COR-L47 (cell line): ENCODE measurements at regions not wholly inside any gene's neighbourhood (a gene's known extent, or its start where the extent isn't known, plus 50 kb on each side); places are given as distances from the start of the nearest gene placed in this dataset.

ENCODE experiments used
- DNase-seq: peaks from one replicate; lab custom pipeline; 2025; lab: John Stamatoyannopoulos, UW

DNA sequence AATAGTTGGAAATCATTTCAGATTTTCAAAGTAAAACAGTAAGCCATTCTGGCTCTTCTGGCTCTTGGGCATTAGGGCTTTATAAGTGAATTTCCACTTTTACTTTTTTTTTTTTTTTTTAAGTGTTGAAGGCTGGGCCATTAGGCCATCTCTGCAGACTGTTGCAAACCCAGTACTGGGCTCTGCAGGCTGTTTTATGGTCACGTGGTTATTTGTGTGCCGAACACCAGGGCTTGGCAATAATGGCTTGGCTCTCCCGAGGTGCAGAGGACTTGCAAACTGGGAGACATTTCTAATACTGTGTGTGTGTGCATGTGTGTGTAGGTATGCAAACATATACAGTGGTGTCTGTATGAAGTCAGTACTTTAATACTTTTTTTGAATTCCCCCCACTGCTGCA is 194.9 kb upstream of the CDH5 start:
- DNase-seq = no peak

DNA sequence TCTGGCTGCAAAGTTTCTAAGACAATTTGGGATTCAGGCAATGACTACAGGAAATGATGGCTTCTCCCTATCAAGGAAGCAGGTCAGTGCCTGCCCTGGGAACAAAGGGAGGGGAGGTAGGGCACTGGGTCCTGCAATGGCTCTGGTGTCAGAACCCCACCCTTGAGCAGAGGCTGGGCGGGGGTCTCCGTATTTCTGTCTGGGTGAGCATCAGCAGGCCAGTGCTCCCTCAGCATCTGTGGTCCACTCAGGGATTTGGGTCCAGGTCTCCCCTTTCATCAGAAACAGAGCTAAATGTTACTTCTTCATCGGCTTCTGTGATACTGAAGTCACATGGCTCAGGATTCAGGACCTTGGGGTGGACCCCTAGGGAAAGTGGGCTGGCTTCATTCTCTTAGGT is 195.5 kb upstream of the CDH5 start:
- DNase-seq = no peak

DNA sequence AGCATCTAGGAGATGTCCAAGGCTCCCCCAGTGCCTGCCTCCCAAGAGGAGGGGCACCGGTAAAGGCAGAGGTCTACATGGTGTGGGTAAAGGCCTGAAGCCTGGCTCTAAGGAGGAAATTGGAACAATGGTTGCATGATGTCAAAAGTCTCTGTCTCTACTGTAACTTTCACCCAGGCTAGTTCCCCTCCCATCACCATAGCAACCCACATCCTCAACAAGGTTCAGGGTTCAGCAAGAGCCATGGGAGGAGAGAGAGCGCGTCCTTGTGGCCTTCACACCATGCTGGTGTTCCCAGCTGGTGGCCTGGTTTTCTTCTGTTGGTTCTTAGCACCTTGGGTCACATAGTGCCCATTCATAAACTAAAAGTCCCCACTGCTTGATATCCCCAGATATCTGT is 196.7 kb upstream of the CDH5 start:
- no peak for DNase-seq

DNA sequence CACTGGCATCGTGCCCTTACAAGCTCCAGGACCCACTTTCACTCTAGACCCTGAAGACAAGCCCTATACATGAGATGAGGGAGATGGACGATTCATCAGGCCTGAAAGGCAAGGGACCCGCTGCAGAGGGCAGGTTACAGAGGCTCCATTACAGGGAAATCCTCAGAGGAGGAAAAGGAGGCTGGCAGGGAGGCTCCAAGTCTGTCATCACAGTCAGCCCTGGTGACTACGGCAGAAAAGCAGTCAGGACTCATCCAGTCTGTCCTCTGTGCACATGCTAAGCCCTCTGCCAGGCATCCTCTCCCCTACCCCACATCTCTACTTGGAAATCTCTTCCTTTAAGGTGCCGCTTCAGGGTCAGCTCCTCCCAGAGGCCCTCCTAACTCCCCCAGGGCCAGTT is 197.7 kb upstream of the CDH5 start:
- no peak for DNase-seq

DNA sequence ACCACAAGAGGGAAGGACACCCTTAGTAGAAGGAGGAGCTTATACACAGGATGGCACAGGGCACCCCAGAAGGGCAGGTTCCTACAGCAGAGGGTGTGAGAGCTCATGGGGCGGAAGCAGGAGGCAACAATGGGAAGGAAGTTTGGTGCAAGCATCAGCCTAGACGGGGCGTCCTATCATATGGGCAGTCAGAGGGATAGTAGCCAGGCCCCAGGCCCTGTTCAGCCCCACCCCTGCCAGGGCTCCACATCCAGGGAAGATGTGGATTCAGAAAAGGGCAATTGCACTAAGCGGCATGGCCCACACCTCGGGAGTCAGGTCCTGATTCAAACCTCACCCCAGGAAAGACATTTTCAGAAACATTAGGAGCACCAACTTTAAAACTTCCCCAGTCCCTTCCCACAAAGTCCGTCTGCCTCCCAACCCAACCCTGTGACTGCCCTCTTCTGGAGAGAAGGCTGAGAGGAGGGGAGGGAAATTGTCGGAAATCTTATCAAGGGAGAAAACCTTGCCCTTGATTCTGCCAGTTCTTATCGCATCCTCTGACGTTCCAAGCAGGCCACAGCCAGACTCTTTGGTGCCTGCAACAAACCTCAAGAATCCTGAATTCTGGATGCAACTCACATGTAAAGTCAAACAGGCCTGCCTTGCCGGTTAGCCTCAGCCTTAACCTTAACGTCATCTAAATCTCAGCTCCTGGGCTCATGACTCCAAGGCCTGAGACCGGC is 198.8 kb upstream of the CDH5 start:
- no peak for DNase-seq

DNA sequence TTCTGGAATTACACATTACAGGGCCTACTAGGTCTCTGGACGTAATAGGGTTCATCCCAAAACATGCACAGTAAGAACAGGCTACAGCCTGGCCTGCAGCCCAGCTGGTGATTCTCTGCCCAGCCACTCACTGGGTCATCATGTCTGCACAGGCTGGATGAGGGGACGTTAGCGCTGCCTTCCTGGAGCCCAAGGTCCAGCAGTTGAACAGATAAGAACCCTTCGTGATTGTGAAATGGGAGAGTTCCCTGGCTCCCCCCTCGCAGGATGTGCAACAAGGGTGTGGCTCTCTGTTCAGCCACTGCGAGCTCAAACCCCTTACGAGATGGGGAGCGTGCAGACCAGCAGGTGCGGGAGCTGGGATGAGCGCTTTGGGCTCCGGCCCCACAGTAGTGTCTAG is 200.0 kb upstream of the CDH5 start:
- DNase-seq = no peak

DNA sequence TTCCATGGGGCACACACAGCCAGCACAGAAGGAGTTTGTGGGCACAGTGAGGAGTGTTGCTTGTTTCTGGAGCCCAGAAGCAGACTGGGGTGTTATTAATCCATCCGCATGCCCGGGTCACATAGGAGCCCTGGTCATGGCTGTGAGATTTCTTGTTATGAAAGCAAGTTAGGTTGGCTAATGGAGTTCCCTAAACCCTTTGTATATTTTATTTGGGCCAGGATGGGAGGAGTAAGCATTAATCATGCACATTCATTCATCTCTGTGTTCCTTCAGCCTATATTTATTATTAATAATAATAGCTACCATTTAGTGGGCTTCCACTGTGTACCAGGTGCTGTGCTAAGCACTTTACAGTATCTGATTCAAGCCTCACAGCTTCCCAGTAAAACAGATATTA is 200.6 kb upstream of the CDH5 start:
- no peak for DNase-seq

DNA sequence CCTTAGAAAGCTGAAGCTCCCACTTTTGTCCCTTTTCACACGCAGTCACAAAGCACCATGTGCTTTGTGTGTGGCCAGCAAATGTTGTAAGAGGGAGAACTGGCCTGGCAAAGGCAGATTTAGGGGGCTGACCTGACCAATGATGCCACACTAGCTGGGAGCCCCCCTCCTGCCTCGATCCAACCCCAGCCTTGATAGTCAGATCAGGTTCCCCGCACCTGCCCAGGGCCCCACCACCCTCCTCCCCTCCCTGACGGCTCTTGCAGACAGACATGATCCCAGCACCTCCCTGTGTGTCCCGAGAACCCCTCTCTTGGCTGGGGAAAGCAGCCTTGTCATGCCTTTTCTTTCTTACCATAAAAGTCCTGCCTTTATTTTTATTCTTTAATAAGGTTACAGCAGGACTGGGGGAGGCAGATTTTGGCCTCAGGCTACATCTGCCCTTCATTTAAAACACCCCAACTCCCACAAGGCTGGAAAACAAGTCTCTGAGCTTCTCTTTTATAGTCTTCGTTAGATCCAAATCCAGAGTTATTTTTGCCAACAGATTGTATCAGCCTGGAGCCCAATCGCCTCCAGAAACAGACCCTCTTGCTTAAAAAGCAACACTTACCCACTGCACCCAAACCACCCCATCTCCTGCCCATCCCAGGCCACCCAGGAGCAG is 201.8 kb upstream of the CDH5 start:
- no peak for DNase-seq

DNA sequence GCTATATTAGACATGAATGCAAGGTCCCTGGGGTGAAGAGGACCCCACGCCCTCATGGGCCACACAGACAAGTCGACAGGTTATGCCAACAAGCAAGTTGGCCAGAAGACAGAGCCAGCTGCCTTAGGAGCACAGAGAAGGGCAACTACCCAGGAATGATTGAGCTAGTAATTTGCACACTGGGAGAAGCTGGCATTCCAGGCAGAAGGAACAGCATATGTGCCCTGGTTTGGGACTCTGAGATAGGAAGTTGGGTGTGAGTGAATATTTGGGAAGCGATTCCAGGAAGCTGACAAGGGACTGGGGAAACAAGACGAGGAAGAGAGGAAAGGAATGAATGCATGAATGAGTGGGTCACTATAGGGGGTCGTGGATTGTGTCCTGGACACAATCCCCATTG is 203.7 kb upstream of the CDH5 start:
- DNase-seq = no peak

DNA sequence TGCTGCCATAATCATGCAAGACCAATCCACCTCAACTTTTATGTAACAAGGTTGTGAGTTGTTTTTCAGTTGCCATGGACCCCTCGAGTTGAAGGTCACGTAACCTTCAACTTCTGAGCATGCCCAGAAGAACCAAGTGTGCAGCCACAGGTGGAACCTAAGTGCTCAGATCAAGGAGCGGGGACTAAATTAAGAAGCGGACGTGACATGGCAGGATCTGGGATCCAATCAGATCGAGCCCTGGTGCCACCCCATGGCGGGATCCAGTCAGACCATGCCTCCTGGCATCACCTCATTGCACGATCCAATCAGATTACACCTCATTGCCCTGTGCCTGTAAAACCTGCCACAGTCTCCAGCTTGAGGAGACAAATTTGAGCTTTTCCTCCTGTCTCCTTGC is 204.5 kb upstream of the CDH5 start:
- DNase-seq = no peak

DNA sequence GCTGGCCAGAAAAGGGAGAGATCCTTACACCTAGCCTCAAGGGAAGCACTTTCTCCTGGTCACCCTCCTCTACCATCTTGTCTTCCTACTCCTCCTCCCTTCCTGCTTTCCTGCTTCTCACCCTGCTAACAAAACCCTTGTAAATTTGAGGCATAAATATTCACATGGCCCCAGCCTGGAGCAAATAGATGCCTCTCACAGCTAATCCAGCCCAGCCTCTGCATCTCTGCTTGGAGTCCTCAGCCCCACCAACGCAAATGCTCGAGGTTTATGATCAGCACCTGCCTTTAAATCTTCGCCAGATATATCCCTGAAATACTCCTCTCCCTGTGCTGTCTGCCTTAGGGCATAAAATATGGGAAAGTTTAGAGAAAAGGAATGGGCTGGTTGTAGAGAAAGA is 205.2 kb upstream of the CDH5 start:
- DNase-seq = no peak

DNA sequence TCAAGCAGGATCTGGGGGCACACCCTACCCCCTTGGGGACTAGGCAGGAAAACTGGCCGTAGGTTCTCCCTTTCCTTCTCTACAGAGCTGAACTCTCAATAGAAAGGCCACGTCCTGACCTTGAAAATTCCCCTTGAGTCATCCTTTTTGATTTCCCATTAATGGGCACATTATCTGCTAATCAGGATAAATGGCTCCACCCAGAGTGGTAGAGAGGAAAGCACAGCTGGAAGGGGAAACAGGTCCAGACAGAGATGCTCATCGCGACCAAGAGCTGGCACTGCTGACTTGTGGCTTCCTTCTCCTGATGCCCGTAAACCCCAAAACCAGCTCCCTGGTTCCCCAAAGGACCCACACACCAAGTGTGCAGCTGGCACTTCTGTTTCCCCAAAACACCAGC is 206.5 kb upstream of the CDH5 start:
- DNase-seq = no peak

DNA sequence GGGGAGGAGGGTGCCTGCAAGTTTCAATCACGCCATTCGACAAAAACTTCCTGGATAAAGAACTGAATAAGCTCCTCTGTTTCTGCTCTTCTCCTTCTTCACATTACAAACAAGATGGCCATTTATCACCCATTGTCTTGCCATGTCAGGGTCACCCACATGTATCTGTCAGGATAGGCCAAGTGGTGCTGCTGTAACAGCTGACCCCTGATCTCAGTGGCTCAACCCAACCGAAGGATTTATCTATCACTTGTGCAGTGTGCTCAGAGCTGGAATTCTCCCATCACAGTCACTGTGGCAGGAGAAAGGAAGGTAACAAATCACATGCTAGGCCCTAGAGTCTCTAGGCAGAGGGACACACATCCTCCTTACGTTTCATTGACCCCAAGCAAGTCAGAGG is 210.0 kb upstream of the CDH5 start:
- DNase-seq = no peak

DNA sequence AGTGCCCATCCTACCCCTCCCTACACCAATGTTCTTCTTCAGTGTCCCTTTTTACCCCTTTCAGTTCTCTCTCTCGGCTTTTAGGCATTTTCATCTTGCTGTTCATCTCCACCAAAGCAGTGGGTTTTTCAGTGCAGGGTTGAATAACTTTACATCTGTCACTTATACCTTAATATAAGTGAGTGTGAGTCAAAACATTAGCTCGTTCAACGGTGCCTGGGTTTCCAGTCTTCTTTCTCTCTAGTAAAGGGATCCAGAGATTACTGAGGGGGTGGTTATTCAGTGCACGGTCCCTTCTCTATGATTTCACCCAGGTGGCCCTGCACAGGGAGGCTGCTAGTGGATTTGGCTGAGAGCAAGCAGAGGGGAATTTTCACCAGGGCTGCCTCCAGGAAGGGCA is 210.6 kb upstream of the CDH5 start:
- DNase-seq = no peak

DNA sequence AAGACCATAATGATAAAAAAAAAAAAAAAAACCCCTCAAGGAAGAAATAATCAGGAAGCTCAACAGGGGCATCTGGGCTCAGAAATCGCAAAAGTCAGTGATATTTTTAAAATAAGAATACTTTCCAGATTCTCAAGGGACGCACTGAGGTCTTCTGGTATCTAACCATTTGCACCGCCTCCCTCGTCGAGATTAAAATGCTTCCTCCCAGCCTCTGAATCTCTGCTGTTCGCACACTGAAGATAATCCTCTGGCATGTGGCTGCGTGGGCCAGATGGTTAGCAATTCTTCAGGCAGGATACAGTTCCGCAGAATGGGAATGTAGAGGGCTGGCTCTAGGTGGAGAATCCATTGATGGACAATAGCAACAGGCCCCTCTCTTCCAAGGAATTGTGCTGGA is 211.7 kb upstream of the CDH5 start:
- no peak for DNase-seq

DNA sequence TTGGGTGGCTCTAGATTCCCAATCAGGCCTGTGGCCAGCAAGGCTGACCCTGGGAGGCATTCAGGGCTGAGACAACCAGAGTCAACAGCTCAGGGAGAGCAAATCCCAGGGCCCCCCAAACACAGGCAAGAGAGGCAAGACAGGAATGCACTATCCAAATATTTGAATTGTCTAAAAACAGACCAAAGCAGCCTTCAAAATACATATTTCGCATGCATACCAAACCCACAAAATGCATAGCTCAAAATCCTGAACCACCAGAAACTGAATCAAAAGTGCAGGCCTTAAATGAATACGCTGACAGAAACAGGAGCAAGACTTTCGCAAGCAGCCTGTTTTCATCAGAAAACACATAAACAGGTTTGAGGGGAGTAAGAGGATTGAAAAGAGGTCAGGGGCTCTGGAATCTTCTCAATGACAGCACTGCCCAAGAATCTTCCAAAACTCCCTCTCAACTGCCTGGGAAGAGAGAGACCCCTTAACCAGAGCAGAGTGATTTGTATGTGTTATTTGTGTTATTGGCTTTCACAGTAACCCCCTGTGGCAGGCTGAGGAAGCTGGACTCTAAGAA is 213.6 kb upstream of the CDH5 start:
- no peak for DNase-seq

DNA sequence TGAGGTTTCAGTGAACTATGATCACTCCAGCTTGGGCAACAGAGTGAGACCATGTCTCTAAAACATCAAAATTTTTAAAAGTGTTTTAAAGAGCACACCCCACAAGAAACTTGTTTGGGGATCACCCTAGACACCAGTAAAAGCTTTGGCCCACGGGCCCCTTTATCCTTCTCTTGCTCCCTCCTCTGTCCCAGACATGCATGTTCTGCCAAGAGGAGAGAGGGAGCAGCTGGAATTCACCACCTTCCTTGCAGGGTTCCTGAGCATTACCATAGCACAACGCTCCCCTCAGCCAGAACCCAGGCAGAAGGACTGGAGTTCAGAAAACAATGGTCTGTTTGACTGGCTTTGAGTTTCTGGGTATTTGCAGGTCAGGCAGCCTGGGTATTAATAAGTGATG is 214.3 kb upstream of the CDH5 start:
- no peak for DNase-seq

DNA sequence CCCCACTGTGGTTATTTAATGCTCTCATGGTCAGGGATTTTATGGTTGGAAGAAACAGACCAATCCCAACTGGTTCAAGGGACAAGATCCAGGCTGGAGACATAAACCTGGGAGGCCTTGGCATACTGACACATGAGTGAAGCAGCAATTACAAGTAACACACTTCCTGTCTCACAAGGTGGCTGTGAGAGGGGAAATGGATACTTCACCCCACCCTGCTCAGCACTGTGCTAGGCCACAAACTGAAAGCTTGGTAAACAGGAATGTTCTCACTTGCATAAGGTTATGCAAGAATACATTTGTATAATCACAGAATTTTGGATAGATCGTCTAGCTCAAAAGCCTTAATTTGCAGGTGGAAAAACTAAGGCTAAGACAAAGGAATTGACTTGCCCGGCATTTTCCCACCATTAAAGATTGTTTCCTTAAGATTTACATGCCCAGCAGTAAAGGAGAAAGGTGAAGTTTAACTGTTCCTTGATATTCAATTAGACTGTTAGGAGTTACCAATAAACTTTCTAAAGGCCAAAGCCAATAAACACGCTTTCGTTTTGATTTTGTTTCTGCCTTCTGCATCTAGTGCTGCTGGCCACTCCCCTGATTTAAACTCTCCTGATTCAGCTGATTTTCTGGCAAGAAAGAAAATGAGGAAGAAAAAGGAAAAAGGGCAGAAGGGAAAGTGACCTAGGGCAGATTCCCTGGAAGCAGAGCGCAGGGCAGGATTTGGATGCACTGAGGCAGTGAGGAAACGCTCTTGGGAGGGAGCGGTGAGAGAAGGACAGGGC is 215.6 kb upstream of the CDH5 start:
- no peak for DNase-seq

DNA sequence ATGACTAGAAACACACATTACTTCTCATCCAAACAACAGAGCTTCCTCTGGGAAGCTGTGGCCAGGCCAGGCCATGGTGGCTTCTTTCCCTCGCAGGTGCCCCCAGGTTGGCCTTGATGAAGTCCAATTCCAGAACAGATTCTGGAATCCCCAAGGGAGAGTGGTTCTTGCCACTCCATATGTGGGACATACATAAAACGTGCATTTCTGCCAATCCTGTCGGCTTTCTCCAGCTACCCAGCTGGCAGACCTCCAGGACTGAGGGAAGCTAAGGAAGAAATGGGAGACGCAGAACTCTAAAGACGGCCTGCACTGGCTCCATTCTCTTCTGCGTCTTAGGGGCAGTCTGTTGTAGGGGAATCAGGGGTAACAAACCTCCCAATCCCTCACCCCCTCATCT is 219.2 kb upstream of the CDH5 start:
- DNase-seq = no peak

DNA sequence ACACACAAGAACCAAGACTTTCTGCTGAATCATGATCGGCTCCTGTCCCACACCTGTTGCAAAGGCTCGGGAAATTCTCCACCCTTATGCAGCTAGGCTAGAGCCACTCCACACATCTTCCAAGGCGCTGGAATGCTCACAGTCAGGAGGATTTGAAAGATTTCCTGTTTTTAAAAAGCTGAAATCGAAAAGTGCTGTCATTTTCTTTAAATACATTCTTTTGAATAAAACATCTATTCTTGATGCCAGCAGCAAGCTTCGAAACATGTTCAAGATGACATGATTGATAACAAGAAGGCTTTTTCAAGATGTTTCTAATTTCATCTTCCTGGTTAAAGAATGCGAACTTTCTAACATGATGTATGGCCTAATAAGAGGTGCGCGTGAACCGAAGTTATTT is 219.7 kb upstream of the CDH5 start:
- DNase-seq = no peak

DNA sequence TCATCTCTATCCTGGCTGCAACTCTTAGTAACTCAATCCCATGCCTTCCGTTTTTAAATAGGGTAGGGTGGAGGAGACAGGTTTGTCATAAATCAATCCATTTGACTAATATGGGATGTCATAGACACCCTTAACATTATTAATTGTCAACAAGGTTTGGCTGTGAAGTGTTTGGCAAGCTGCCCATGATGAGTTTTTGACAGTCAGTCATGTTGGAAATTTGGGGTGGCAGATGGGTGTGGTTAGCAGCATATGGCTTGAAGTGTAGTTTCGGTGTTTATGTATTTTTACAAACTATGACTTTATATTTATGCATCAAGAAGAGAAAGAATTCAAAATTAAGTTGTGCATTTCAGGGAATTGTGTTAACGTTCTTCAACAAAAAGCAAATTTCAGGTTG is 221.8 kb upstream of the CDH5 start:
- no peak for DNase-seq

DNA sequence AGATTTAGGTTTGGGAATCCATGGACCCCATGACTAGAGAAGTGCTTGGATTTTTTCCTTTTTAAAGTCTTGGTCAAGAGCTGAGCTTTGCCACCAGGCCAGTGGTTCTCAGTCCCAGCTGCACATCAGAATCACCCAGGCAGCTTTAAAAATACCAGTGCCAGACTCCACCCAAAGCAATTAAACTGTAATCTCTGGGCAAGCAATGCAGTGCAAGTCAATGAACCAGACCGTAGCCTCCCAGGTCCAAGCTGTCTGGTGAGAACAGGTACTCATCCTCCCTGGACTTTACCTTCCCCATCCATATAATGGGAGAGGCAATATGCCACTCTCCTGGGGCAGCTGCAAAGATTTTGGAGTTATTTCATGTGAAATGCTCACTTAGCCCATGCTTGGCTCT is 223.1 kb upstream of the CDH5 start:
- no peak for DNase-seq

DNA sequence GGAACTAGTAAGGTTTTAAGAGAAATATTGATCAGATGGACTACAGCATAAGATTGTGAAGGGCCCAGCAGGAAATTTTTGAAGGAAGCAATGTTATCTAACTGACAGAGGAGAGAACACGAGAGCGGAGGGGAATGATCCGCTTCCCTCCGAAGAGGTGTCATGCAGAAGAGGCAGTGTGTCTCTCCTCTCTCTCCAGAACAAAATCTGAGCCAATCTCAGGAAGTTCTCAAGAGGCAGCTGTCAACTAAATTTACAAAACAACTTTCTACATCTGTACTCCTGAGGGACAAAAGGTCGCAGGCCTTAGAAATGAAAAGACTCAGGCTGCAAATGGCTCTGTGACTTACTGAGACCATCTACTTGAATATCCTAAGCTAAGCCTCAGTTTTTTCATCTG is 224.6 kb upstream of the CDH5 start:
- no peak for DNase-seq
